Hindlimb muscle (tissue), 1 donor: ENCODE measurements at regions not wholly inside any gene's neighbourhood (a gene's known extent, or its start where the extent isn't known, plus 50 kb on each side); places are given as distances from the start of the nearest gene placed in this dataset.

ENCODE experiments used
- DNase-seq: peaks from one replicate; pipeline ENCODE4 v3.0.0-alpha.2; 2013

DNA sequence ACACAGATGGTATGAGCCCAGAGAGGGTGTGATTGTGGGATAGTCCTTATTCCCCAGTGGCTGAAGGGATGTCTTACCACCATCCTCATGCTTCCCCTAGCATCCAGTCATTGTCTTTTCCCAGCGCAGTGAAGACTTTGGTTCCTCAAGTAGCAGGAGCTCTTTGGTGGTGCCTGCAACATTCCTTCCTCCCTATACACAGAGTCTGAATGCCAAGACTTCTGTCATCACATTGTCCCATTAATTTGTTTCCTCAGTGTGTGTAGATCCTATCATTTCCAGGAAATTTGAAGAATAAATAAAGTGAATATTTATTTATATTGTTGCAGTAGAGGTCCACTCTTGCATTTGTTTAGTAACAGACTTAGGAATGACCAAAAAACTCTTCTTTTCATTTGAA is 147.2 kb downstream of the DACT1 start:
- no peak for DNase-seq

DNA sequence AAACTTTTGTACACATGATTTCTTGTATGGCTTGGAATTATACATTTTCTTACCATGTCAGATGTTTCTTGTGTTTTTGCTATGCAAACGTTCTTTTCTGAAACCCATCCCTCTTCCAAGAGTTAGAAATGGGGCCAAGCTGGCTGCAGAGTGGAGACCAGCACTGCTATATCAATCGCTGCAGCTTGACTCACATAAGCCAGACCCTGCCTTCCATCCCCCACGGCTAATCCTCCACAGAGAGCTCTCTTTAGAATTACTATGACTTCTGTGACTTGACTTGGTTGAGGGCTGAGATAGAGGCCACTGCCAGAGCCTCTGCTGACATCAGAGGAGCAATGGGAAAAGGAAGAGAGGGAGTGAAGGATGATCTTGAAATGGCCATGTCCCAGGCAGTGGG is 147.9 kb downstream of the DACT1 start:
- peak; percentile 70 for DNase-seq

DNA sequence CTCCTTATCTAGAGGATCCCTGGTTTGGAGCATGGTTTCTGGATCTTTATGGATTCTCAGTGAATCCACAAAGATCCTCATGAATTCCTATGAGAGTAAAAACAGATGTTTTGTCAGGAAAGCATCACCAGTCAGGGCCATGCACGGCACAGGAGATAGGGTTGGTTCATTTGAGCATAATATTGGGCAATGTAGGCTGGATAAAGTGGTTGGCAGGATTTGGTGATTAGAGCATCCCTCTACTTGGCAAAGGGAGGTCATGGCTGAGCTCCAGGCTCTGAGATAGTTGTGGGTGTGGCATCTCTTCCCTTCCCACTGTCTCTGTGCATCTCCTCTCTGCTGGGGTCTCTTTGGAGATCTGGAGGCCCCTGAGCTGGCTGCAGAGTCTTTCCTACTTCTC is 149.8 kb downstream of the DACT1 start:
- DNase-seq = no peak

DNA sequence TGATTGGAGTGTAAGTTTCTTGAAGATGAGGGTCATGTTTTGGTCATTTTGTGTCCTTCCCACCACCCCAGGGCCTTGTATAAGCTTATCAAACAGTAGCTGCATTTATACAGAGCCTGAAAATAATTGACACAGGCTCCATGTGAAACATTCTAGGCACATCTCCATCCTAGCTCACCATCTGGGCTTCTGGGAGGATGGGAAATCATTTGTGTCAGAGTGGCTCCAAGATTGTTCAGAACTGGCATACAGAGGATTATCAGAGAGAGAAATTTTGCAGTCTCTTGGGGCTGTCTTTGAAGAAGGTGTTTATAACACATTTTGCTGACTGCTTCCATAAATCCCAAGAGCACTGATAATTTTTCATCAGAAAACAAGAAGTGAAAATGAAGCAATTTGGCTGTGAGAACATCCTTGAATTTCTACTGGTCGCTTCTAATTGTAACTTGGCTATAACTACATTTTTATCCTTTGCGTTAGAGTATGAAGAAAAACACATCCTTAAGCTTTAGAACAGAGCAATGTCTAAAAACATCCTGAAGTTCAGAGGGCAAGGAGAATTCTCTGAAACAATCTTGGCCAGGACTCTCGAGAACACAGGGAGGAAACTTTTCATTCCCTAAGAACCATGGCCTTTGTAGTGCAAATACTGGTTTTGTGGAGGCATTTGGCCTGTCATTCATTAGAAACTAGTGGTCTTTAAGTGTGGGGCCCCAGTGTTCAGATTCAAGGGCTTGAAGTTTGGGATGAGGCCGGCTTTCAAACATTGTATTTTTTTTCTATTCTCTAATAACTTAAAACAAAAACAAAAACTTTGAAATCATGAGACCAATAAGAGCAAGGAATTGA is 151.1 kb downstream of the DACT1 start:
- DNase-seq = no peak

DNA sequence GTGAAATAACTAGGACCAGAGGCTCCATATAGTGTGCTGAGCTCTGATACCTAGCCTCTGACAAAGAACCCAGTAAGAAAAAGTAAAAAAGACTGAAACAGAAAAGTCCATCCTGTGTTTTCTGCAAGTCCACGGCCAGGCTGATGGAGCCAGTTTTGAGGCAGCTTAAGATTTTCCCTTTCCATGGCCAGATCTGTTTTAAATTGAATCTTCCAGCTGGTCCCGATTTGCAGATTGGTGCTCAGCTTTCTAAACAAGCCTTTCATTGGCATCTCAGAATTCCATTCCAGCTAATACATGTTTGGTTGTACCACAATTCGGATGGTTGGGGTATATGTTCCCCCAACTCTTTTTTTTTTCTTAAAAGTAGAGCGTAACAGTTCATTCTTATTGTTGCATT is 152.0 kb downstream of the DACT1 start:
- no peak for DNase-seq

DNA sequence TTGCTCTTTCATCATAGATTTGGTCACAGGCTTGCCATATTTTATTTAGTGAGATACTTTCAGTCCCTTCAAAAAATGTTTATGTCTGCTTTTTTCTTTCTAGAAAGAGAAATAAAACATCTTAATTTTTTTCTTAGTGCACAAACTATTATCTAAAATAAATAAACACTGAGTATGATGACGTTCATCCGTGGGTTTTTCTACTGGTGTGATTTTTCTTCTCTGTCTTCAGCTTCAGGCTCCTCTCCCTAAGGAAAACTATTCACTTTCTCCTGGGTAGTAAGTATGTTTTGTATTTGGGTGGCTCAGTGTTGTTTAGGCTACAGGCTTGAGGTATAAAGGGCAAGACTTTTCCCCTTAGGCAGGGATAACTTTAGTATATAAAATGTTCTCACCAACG is 154.7 kb downstream of the DACT1 start:
- DNase-seq = no peak

DNA sequence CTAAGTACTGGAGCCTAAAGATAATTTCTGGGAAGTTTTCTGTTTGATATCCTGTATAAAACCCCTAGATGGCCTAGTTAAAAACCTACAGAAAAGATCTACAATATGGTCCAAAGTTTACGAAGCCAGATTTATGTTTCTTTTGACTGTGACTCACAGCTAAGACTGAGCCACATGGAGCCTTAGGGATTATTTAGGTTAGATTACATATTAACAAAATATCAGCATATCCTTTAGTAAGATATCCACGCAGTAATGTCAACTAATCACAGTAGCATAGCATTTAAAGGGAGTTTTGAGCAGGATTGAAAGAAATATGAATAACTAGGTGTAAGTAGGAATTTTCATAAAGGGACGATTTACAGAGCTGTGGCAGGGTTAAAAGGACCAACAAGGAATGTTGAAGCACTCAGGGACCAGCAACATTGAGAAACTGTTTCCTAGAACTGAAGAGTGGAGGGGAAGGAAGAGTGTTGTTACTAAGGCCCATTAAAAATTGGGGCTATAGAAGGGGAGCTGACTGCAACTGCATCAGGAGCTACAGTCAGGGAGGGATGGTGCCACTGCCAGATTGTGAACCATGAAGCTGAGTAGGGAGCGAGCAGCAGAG is 155.5 kb downstream of the DACT1 start:
- no peak for DNase-seq

DNA sequence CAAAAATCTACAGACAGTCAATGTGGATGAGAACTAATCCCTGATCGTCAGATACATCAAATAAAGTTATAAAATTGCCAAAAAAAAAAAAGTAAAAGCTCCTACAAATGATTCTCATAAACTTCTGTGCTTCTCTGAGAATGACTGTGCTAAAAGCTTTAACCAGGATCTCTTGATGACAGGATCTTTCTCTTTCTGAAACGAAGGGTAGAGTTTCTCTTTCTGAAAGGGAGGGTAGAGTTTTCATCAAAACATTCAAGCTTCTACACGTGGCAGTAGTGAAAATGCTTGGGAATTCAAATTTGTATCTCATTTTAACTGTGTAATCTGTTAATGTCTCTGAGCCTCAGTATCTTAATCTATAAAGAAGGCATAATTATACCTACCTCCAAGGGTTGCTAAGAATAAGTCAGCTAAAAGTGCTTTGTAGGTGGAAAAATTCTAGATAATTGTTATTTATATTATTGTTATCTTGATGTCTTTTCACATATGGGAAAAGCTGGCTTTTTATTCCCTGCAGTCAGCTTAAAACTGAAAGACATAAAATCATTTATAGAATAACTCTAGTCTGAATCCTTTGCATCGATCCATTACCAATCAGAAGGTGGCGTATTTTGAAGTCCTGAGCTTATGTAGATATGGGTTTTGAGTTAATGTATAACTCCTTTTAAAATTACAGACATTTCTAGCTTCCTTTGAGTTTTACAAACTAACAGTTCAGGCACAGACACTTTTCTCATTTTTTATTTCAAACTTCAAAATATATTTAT is 157.4 kb downstream of the DACT1 start:
- DNase-seq = no peak

DNA sequence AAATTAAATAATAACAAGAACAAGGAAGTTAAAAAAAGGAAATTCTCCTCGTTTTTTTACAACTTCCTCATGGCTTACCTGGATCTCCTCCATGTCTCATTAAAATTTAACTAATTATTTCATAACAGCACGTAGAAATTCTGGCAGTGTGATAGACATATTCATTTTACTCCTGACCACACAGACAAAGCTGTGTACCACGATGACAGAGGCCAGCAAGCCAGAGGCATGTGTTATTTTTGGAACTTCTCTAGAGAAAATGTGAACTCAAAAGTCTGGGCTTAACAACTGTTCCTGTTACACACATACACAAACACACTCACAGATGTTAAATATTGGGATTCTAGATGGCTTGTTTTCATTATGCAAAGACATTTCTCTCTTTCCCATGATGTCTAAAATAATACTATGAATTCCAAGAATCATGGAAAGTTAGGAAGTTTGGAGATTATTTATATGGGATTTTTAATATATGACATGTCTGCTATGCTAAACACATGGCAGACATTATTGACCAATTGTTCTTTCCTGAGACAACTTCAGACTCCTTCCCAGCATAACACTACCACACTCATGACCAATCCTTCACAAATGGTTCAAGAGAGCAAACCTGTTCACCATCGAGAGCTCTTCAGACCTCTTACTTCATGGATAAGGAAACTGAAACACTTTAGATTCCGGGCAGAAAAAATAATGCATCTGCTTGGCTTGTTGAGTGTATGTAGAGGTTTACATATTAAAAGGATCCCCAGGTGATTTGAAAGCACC is 158.7 kb downstream of the DACT1 start:
- no peak for DNase-seq

DNA sequence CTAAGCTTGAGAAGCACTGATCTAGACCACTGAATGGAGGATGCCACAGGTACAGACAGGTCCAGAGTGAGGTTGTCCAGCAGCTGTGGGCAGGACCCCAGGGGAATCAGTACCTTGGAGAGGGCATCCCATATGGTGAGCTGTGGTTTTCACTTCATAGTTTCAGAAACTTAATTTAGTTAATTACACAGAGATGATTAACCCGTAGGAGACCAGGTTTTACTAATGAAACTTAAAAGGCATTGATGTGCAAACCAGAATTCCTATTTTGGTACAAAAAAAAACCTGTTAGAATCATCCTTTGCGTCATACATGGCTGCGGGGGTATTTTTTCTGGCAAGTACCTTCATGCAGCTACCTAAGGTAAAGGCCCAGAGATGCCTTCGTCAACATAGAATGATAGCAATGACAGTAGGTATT is 159.3 kb downstream of the DACT1 start:
- no peak for DNase-seq

DNA sequence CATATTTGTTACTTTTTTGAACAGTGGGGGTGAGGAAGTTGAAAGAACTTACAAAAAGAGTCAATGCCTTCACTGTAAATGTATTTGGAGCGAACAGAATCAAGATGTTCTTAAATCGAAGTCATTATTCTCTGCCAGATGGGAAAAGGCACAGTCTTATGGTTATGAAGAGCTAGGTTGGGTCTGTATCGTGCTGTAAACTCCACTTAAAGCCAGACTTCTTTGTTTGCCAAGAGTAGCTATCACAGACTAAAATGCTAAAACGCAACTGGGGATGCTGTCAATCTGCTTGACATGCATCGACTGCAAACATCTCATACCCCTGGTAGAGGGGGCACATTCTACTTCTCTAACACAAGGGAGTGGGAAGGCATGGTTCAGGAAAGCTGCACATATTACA is 160.4 kb downstream of the DACT1 start:
- DNase-seq = no peak

DNA sequence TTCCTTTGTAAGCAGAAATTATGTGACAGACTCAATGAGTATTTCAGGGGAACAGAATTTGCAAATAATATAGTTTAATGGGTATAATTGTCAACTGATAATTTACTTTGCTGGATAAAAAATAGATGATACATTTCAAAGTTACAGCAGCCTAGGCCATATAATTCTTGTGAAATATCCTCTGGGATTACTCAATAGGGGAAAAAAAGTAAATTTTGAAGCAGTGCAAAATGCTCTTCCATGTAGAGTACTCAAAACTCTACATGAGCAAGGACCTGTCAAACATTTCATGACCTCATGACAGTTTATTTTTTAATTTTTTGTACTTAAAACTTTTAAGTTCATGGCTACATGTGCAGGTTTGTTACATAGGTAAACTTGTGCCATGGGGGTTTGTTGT is 163.3 kb downstream of the DACT1 start:
- no peak for DNase-seq

DNA sequence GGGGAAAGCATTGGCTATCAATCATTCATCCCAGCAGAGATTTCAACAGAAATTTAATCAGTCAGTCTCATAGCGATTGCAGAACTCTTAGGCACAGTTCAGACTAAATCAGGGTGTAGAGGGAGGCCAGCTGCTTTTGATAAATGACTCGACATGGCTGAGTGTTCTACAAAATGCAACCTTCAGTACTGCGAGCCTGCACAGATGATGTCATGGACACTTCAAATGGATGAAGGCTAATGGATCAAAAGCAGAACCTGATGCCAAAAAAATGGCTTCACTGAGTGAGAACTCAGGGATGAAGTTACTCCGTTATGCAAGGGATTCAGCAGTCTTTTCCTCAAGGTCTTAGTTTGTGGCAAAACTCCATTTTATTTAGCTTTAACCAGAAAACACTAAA is 167.3 kb downstream of the DACT1 start:
- DNase-seq = no peak

DNA sequence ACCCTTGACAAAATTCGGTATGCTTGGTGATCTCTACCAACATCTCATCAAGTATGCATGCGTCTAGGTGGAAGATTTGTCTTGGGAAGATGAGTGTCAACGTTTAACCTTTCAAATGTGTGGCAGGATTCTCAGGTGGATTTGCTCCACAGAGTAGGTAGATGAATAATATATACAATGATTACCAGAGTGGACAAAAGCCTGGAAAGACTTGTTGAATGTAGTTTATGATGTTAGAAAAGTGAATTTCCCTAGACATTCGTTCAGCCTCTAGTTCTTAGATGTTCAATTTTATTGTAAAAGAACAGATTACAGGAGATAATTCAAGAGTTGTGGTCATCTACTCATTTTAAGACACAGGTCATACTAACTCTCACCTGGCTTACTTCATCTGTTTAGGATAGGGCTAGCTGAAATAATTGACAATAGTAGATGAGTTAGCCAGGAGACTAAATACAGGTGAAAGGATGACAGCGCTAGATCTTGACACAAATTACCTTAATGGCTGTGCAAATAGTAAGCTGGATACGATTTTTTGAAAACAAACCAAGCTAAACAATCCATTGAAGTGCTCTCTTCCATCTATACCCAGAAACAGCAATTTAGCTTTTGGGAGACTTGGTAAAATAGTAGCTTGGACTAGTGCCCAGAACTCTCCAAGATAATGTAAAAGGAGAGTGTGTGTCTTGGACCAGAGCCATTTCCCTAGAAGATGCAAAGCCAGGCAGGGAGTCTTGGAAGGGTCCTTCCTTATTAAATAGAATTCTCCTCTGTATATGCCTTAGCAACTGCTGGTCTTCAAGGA is 168.0 kb downstream of the DACT1 start:
- DNase-seq = no peak

DNA sequence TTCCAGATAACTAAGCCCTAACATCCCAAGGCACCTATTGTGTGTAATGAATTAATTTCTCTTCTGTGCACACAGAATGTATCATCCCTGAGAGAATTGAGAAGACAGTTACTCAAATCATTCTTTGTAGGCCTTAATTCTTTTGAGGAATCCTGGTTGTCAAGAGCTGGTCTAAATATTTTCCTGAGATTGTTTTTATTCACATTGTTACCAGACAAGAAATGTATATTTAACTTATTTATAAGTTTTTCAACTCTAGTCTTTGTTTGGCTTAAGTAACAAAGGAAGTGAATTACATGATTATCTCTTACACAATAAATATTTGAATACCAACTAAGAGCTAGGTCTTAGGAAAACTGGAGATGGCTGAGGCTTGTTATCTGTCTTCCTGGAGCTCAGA is 169.4 kb downstream of the DACT1 start:
- DNase-seq = no peak

DNA sequence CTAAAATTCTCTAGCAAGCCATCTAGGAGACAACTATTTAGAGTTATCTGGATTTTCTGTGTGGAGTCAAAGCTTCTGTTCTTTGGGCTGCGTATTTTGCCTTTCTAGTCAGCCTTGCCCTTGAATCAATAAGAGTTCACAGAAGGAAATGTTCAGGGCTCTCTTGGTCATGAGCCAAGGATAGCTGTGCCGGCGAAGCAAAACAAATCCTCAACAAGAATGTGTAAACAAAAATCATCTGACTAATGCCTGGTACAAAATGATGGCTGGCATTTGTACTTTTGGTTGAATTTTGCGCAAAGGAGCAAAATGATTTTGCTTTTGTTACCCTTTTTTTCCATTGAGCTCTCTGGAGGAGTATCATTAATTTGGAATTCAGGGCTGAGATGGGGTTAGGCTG is 171.1 kb downstream of the DACT1 start:
- no peak for DNase-seq

DNA sequence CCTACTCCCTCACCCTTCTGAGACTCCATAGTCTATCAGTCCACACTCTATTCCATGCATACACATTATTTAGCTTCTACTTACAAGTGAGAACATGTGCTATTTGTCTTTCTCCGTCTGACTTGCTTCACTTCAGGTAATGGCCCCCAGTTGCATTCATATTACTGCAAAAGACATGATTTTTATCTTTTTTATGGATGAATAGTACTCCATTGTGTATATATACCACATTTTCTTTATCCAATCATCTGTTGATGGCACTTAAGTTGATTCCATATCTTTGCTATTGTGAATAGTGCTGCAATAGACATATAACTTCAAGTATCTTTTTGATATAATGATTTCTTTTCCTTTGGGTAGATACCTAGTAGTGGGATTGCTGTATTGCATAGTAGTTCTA is 171.8 kb downstream of the DACT1 start:
- no peak for DNase-seq

DNA sequence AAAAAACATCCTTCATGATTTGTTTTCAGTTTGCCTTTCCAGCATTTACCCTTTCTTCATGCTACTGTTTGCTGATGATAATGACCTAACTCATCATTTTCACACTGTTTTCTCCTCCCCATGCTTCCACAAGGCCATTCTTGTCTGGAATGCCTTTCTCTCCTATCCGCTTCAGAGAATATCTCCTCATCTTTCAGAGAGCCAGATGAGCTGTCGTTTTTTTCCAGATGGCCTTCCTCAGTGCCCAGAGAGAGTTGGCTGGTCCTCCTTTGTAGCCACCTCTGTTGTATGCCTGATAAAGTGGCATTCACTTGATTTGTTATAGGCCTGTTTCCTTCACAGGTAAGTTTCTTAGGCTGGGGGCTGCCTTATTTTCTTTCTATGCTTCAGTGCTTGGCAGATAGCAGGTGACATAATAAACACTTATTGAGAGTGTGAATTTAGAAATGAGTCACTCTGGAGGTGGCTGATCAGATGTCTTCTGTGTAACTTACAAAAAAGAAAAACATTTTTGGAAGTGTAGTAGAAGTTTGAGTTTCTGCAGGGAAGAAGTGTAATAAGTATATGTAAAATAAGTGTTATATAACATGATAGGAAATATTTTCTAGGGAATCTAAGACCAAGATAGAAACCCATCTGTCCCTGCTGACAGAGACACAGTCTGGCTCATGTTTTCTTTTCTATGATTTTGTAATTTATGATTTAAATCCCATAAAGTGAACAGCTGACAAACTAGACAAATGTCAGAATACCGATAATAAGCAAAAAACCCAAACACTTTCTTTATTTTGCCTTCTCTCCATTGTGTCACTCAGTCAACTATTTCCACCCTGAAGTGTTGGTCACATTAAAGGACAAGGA is 174.5 kb downstream of the DACT1 start:
- DNase-seq = no peak

DNA sequence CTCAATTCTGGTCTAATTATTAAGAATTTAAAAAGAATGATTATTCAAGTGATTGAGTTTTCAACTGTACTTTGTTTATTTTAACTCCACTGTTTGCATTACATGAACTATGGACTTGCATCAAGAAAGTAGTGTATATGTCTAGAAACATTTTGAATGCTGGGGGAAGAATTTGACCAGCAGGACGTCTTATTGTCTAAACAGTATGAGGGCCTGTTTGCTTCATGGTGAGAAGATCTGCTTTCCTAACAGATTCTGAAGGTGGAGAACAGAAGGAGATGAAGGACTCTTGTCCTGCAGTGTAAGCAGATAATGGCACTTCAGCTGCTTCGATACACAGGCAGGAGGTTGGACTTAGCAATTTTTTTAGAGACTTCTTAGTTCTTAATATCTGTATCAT is 176.0 kb downstream of the DACT1 start:
- DNase-seq = no peak

DNA sequence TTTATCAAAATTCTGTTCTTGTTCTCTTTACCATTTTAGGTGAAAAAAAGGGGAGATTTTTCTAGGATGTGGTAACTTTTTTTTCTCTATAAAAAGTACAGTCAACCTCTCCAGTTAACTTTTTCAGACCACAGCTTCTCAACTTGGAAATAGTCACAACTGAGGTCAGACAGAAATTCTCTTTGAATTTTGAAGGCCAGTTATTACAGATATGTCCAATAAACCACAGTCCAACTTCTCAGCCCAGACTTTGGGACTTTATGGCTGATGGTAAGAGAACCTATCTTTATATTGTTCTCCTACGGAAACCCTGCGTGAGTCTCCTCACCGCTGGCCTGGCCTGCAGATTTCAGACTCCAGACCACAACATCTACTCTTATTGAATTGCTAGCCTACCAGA is 176.7 kb downstream of the DACT1 start:
- no peak for DNase-seq

DNA sequence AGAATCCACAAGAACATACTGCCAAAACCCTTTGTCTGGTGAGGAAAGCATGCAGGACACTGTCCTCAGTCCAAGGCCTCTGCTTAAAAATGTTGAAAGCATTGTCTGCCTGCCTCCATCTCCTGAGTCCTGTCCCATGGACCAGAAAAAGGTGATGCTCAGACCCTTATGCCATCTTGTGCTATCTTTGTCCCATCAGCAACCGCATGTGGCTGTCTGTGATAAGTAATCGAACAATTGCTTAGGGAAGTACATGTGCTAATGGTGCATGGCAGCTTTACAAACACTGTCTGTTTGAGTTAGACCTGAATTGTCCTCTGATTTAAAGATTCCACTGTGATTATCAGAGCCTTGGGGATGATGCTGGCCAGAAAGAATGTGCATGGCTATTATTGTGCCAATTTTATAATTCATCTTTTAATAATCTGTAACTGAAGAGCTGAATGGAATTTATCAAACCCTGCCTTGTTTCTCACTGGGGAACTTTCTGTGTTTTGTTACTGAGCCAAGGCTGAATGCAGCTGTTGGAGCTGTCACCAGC is 177.5 kb downstream of the DACT1 start:
- peak; percentile 72 for DNase-seq
